DOHH2 (cell line): ENCODE measurements at regions not wholly inside any gene's neighbourhood (a gene's known extent, or its start where the extent isn't known, plus 50 kb on each side); places are given as distances from the start of the nearest gene placed in this dataset.

Source experiments
- H3F3A ChIP-seq: fragments of 200-600 bp; sonication (generic), shearing (Covaris generic); 2 replicates; pipeline ENCODE4 v1.6.0; 2016; ENCODE audit warnings: antibody characterized with exemption, mild to moderate bottlenecking; ENCODE audit not compliant: control insufficient read depth, insufficient read depth
- H3K27ac ChIP-seq: fragments of 200-600 bp; sonication (generic); 2 replicates; pipeline ENCODE4 v1.5.1; 2014; ENCODE audit warnings: low read depth, mild to moderate bottlenecking, low read length, moderate library complexity
- H3K27me3 ChIP-seq: fragments of 200-600 bp; sonication (generic); 2 replicates; pipeline ENCODE4 v1.6.1; 2014; ENCODE audit warnings: mild to moderate bottlenecking, low read length, mixed read lengths; ENCODE audit not compliant: control insufficient read depth
- H3K36me3 ChIP-seq: fragments of 200-600 bp; sonication (generic); 2 replicates; pipeline ENCODE4 v1.6.1; 2014; ENCODE audit warnings: mild to moderate bottlenecking, low read length, moderate library complexity, mixed read lengths; ENCODE audit not compliant: control insufficient read depth
- H3K4me1 ChIP-seq: fragments of 200-600 bp; sonication (generic); 2 replicates; pipeline ENCODE4 v1.6.1; 2014; ENCODE audit warnings: mild to moderate bottlenecking, low read length, mixed read lengths; ENCODE audit not compliant: control insufficient read depth
- H3K4me2 ChIP-seq: fragments of 200-600 bp; sonication (generic); 2 replicates; pipeline ENCODE4 v1.6.0; 2014; ENCODE audit warnings: mild to moderate bottlenecking, low read length, moderate library complexity
- H3K4me3 ChIP-seq: fragments of 200-600 bp; sonication (generic); 2 replicates; pipeline ENCODE4 v1.5.1; 2014; ENCODE audit warnings: mild to moderate bottlenecking, low read length, mixed read lengths
- H3K79me2 ChIP-seq: fragments of 200-600 bp; sonication (generic); 2 replicates; pipeline ENCODE4 v1.6.1; 2014; ENCODE audit warnings: mild to moderate bottlenecking, low read length, mixed read lengths; ENCODE audit not compliant: control insufficient read depth
- H3K9me2 ChIP-seq: fragments of 200-600 bp; sonication (generic); replicated peaks from 2 replicates; pipeline ENCODE4 v1.6.1; 2014; ENCODE audit warnings: mild to moderate bottlenecking, low read length, mixed read lengths; ENCODE audit not compliant: control insufficient read depth
- H3K9me3 ChIP-seq: fragments of 200-600 bp; sonication (generic); 2 replicates; pipeline ENCODE4 v1.6.1; 2014; ENCODE audit warnings: antibody characterized with exemption, low read length, mixed read lengths; ENCODE audit not compliant: control insufficient read depth, insufficient read depth
- H4K20me1 ChIP-seq: fragments of 200-600 bp; sonication (generic); 2 replicates; pipeline ENCODE4 v1.6.0; 2014; ENCODE audit warnings: low read depth, mild to moderate bottlenecking, antibody characterized with exemption, low read length, moderate library complexity; ENCODE audit not compliant: control insufficient read depth, insufficient read depth
- EZH2phosphoT487 ChIP-seq: fragments of 200-600 bp; sonication (generic); IDR thresholded peaks from 2 replicates; pipeline ENCODE4 v1.6.1; 2017; ENCODE audit warnings: borderline replicate concordance, mild to moderate bottlenecking, antibody characterized with exemption, low read length, moderate library complexity, mixed read lengths
- TF ChIP-seq, protein P1 (sequence below): fragments of 200-600 bp; sonication (generic); IDR thresholded peaks from one replicate; pipeline ENCODE4 v1.5.1; 2014; ENCODE audit warnings: antibody characterized with exemption, mild to moderate bottlenecking, low read depth, low read length; ENCODE audit not compliant: poor library complexity, severe bottlenecking

DNA sequence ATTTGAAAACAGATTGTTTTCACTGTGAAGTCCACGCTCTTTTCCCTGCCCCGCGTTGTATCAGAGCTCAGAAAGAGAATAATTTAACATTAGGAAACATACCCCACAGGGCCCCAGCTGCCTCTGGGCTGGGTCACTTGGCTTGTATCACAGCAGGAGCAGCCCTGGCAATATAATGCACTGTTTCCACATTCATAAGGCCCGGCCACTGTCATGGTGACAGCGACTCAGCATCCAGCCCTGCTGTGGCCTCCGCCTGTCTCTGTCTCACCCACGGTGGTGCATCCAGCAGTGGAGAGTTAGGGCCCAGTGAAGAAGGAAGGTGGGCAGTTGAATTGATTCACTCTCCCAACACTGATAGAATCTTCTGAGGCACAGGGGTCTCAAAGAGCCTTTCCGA is 188.9 kb downstream of the NSG2 start:
- Histone ChIP-seq H3K4me2 (no peak overlapping the region), H3K27ac (no peak overlapping the region), H3K9me3 (no peaks in the 10 kb centered on the region), H4K20me1 (no peaks in the 10 kb centered on the region), H3F3A (no peaks in the 10 kb centered on the region), H3K36me3 (no peaks in the 10 kb centered on the region), H3K4me1 (no peaks in the 10 kb centered on the region), H3K4me3 (no peak overlapping the region), H3K27me3 (no peaks in the 10 kb centered on the region), H3K79me2 (no peaks in the 10 kb centered on the region), H3K9me2 (no peaks in the 10 kb centered on the region)
- TF ChIP-seq EZH2phosphoT487, result no peak
- TF ChIP-seq, protein P1, sequence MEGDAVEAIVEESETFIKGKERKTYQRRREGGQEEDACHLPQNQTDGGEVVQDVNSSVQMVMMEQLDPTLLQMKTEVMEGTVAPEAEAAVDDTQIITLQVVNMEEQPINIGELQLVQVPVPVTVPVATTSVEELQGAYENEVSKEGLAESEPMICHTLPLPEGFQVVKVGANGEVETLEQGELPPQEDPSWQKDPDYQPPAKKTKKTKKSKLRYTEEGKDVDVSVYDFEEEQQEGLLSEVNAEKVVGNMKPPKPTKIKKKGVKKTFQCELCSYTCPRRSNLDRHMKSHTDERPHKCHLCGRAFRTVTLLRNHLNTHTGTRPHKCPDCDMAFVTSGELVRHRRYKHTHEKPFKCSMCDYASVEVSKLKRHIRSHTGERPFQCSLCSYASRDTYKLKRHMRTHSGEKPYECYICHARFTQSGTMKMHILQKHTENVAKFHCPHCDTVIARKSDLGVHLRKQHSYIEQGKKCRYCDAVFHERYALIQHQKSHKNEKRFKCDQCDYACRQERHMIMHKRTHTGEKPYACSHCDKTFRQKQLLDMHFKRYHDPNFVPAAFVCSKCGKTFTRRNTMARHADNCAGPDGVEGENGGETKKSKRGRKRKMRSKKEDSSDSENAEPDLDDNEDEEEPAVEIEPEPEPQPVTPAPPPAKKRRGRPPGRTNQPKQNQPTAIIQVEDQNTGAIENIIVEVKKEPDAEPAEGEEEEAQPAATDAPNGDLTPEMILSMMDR, result no peak

DNA sequence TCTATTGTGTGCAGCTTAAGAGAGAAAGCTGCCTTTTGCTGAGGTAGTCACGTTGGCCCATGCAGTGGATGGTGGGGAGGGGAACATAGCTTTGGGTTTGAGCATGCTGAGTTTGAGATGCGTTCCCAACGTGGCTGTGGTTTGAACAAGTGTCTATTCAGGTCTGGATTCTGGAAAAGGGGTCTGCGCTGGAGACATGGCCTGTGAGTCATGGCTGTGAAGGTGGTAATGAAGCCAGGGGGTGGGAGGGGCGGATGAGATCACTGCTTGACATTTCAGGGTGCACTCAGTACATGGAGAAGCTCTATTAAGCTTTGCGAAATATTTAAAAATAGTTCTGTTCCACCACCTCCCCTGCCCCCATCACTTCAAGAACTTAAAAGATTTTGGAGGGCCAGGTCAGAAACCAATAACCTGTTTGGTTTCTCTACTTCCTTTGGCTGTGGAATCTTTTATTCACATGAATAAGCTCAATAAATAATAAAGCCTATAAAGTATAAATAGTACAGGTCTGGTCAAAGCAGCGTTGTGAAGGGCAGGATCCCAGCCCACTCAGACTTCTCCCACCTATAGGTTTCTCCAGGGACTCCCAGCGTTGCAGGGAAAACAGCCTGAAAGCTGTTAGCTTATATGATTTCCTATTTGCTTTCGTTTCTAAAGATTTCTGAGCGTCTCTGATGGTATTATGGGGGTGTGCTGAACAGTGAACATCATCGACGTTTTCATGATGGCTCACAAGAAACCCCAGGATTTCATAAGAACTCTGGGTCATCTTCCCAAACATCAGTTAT is 189.9 kb downstream of the NSG2 start:
- no peaks in the 10 kb centered on the region for H3K79me2 ChIP-seq
- H4K20me1 ChIP-seq, result no peaks in the 10 kb centered on the region
- TF ChIP-seq, protein P1, result no peak
- TF ChIP-seq EZH2phosphoT487, result no peak
- H3K27ac ChIP-seq, result no peak overlapping the region
- no peak overlapping the region for H3K4me2 ChIP-seq
- H3K27me3 ChIP-seq, result no peaks in the 10 kb centered on the region
- no peak overlapping the region for H3K4me3 ChIP-seq
- no peaks in the 10 kb centered on the region for H3F3A ChIP-seq
- H3K9me2 ChIP-seq, result no peaks in the 10 kb centered on the region
- H3K36me3 ChIP-seq, result no peaks in the 10 kb centered on the region
- no peaks in the 10 kb centered on the region for H3K9me3 ChIP-seq
- H3K4me1 ChIP-seq, result no peaks in the 10 kb centered on the region

DNA sequence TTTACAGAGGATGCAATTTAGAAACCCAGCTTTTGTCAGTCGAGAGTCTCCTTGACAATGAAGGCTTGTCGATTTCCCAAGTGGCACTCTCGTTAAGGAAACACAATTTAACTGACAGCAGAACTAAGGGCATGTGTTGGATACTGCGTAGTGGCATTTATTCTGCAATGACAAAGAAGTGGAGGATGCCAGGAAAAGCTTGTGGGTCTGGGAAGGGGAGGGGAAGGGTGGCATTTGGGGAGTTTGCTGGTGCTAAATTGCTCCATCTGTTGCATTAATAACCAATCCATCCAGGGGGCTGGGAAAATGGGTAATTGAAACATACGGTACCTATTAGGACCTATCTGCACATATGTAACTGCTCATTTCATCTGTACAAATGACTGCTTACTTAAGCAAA is 190.6 kb downstream of the NSG2 start:
- Histone ChIP-seq H3K79me2 (no peaks in the 10 kb centered on the region), H4K20me1 (no peaks in the 10 kb centered on the region), H3K9me3 (no peaks in the 10 kb centered on the region), H3K27ac (no peak overlapping the region), H3K27me3 (no peaks in the 10 kb centered on the region), H3K4me1 (no peaks in the 10 kb centered on the region), H3K9me2 (no peaks in the 10 kb centered on the region), H3K4me2 (no peak overlapping the region), H3K4me3 (no peak overlapping the region), H3F3A (no peaks in the 10 kb centered on the region), H3K36me3 (no peaks in the 10 kb centered on the region)
- TF ChIP-seq EZH2phosphoT487, result no peak
- TF ChIP-seq, protein P1, result no peak
